Dendritic cell treated with granulocyte-macrophage colony-stimulating factor and Interleukin-4, amounts not matched to agents 40 ng/mL and 50 ng/mL, for 4 days (primary cell): ENCODE measurements at regions not wholly inside any gene's neighbourhood (a gene's known extent, or its start where the extent isn't known, plus 50 kb on each side); places are given as distances from the start of the nearest gene placed in this dataset.

Experiments
- H3K27ac Mint-ChIP-seq: one replicate; pipeline ENCODE4 v1.8.0; 2022; ENCODE audit warnings: mild to moderate bottlenecking, mixed read lengths
- H3K27me3 Mint-ChIP-seq: one replicate; pipeline ENCODE4 v1.8.0; 2022; ENCODE audit warnings: mild to moderate bottlenecking, mixed read lengths
- H3K36me3 Mint-ChIP-seq: one replicate; pipeline ENCODE4 v1.8.0; 2022; ENCODE audit warnings: low read depth, mixed read lengths
- H3K4me1 Mint-ChIP-seq: one replicate; pipeline ENCODE4 v1.8.0; 2022; ENCODE audit warnings: low read depth, mixed read lengths
- H3K4me3 Mint-ChIP-seq: one replicate; pipeline ENCODE4 v1.8.0; 2022; ENCODE audit warnings: mild to moderate bottlenecking, moderate library complexity, mixed read lengths
- H3K9me3 Mint-ChIP-seq: one replicate; pipeline ENCODE4 v1.8.0; 2022; ENCODE audit warnings: mixed read lengths
- intact Hi-C: fragments of 100-400 bp; cut with micrococcal nuclease; formaldehyde crosslinking; loops from one replicate; pipeline ENCODE4 v1.15.0; 2022

- Mint-ChIP-seq H3K4me3 (no peak overlapping the region), H3K27ac (no peak overlapping the region), H3K36me3 (no peaks in the 10 kb centered on the region), H3K27me3 (no peaks in the 10 kb centered on the region), H3K4me1 (no peaks in the 10 kb centered on the region), H3K9me3 (peaks cover 23% of the 10 kb centered on the region)
- intact Hi-C loops, result no loop called here
Observed at GRCh38 chr13:88183440-88183839, 512.3 kb downstream of the SLITRK5 start.

- Mint-ChIP-seq H3K9me3 (peaks cover 20% of the 10 kb centered on the region), H3K4me3 (no peak overlapping the region), H3K4me1 (no peaks in the 10 kb centered on the region), H3K36me3 (no peaks in the 10 kb centered on the region), H3K27ac (no peak overlapping the region), H3K27me3 (no peaks in the 10 kb centered on the region)
- intact Hi-C loops, result no loop called here
Observed at GRCh38 chr13:88188986-88189385, 517.8 kb downstream of the SLITRK5 start.

- H3K27ac Mint-ChIP-seq, result no peak overlapping the region
- H3K4me3 Mint-ChIP-seq, result no peak overlapping the region
Observed at GRCh38 chr13:88189728-88190127, 518.6 kb downstream of the SLITRK5 start.

GRCh38 chr13:88196106-88196505 lies 524.9 kb downstream of the SLITRK5 start:
- Mint-ChIP-seq H3K4me3 (no peak overlapping the region), H3K9me3 (peaks cover 33% of the 10 kb centered on the region), H3K27ac (no peak overlapping the region), H3K27me3 (no peaks in the 10 kb centered on the region), H3K36me3 (no peaks in the 10 kb centered on the region), H3K4me1 (no peaks in the 10 kb centered on the region)
- intact Hi-C loops, result no loop called here

More at GRCh38 chr13:88189728-88190127, 518.6 kb downstream of the SLITRK5 start:
- intact Hi-C loops, result no loop called here
- Mint-ChIP-seq H3K27me3 (no peaks in the 10 kb centered on the region), H3K36me3 (no peaks in the 10 kb centered on the region), H3K4me1 (no peaks in the 10 kb centered on the region), H3K9me3 (peaks cover 18% of the 10 kb centered on the region)

- Mint-ChIP-seq H3K27ac (no peak overlapping the region), H3K27me3 (no peaks in the 10 kb centered on the region), H3K4me1 (no peaks in the 10 kb centered on the region), H3K4me3 (no peak overlapping the region), H3K36me3 (no peaks in the 10 kb centered on the region), H3K9me3 (peaks cover 22% of the 10 kb centered on the region)
- intact Hi-C loops, result no loop called here
Observed at GRCh38 chr13:88217372-88217771, 546.2 kb downstream of the SLITRK5 start.

- no peak overlapping the region for H3K27ac Mint-ChIP-seq
- H3K36me3 Mint-ChIP-seq, result no peaks in the 10 kb centered on the region
- no peak overlapping the region for H3K4me3 Mint-ChIP-seq
- no peaks in the 10 kb centered on the region for H3K4me1 Mint-ChIP-seq
- intact Hi-C loops, result no loop called here
- H3K27me3 Mint-ChIP-seq, result no peaks in the 10 kb centered on the region
- H3K9me3 Mint-ChIP-seq, result peaks cover 22% of the 10 kb centered on the region
Observed at GRCh38 chr13:88217883-88218282, 546.7 kb downstream of the SLITRK5 start.

- intact Hi-C loops, result no loop called here
- no peak overlapping the region for H3K4me3 Mint-ChIP-seq
- H3K4me1 Mint-ChIP-seq, result no peaks in the 10 kb centered on the region
Observed at GRCh38 chr13:88223958-88224357, 552.8 kb downstream of the SLITRK5 start.

GRCh38 chr13:88235441-88235840 lies 564.3 kb downstream of the SLITRK5 start:
- H3K4me3 Mint-ChIP-seq, result no peak overlapping the region
- no peak overlapping the region for H3K27ac Mint-ChIP-seq
- H3K9me3 Mint-ChIP-seq, result no peaks in the 10 kb centered on the region
- intact Hi-C loops, result no loop called here
- H3K4me1 Mint-ChIP-seq, result no peaks in the 10 kb centered on the region
- no peaks in the 10 kb centered on the region for H3K36me3 Mint-ChIP-seq
- H3K27me3 Mint-ChIP-seq, result no peaks in the 10 kb centered on the region

More at GRCh38 chr13:88223958-88224357, 552.8 kb downstream of the SLITRK5 start:
- Mint-ChIP-seq H3K9me3 (peaks cover 22% of the 10 kb centered on the region), H3K27me3 (no peaks in the 10 kb centered on the region), H3K36me3 (no peaks in the 10 kb centered on the region), H3K27ac (no peak overlapping the region)

- Mint-ChIP-seq H3K4me1 (no peaks in the 10 kb centered on the region), H3K4me3 (no peak overlapping the region), H3K27ac (no peak overlapping the region), H3K9me3 (no peaks in the 10 kb centered on the region), H3K36me3 (no peaks in the 10 kb centered on the region), H3K27me3 (no peaks in the 10 kb centered on the region)
- intact Hi-C loops, result no loop called here
Observed at GRCh38 chr13:88246239-88246638, 575.1 kb downstream of the SLITRK5 start.

GRCh38 chr13:88248393-88248792 lies 577.2 kb downstream of the SLITRK5 start:
- Mint-ChIP-seq H3K9me3 (no peaks in the 10 kb centered on the region), H3K4me1 (no peaks in the 10 kb centered on the region), H3K27ac (no peak overlapping the region), H3K36me3 (no peaks in the 10 kb centered on the region), H3K4me3 (no peak overlapping the region), H3K27me3 (no peaks in the 10 kb centered on the region)
- intact Hi-C loops, result no loop called here

- no peak overlapping the region for H3K27ac Mint-ChIP-seq
- no peaks in the 10 kb centered on the region for H3K4me1 Mint-ChIP-seq
- H3K27me3 Mint-ChIP-seq, result no peaks in the 10 kb centered on the region
- H3K36me3 Mint-ChIP-seq, result no peaks in the 10 kb centered on the region
- peaks cover 19% of the 10 kb centered on the region for H3K9me3 Mint-ChIP-seq
- intact Hi-C loops, result no loop called here
- no peak overlapping the region for H3K4me3 Mint-ChIP-seq
Observed at GRCh38 chr13:88257706-88258105, 586.5 kb downstream of the SLITRK5 start.

GRCh38 chr13:88263808-88264207 lies 592.6 kb downstream of the SLITRK5 start:
- H3K27ac Mint-ChIP-seq, result no peak overlapping the region
- H3K4me1 Mint-ChIP-seq, result no peaks in the 10 kb centered on the region
- no peaks in the 10 kb centered on the region for H3K27me3 Mint-ChIP-seq
- H3K9me3 Mint-ChIP-seq, result peaks cover 13% of the 10 kb centered on the region
- H3K4me3 Mint-ChIP-seq, result no peak overlapping the region
- no peaks in the 10 kb centered on the region for H3K36me3 Mint-ChIP-seq
- intact Hi-C loops, result no loop called here

- peaks cover 82% of the 10 kb centered on the region for H3K9me3 Mint-ChIP-seq
- intact Hi-C loops, result no loop called here
- H3K4me1 Mint-ChIP-seq, result no peaks in the 10 kb centered on the region
- no peaks in the 10 kb centered on the region for H3K36me3 Mint-ChIP-seq
- H3K4me3 Mint-ChIP-seq, result no peak overlapping the region
- H3K27me3 Mint-ChIP-seq, result no peaks in the 10 kb centered on the region
- no peak overlapping the region for H3K27ac Mint-ChIP-seq
Observed at GRCh38 chr13:88281841-88282240, 610.7 kb downstream of the SLITRK5 start.

GRCh38 chr13:88285329-88285728 lies 614.2 kb downstream of the SLITRK5 start:
- Mint-ChIP-seq H3K4me1 (no peaks in the 10 kb centered on the region), H3K9me3 (peaks cover 72% of the 10 kb centered on the region), H3K36me3 (no peaks in the 10 kb centered on the region), H3K4me3 (no peak overlapping the region), H3K27me3 (no peaks in the 10 kb centered on the region), H3K27ac (no peak overlapping the region)
- intact Hi-C loops, result no loop called here

- H3K27me3 Mint-ChIP-seq, result no peaks in the 10 kb centered on the region
- H3K9me3 Mint-ChIP-seq, result peaks cover 69% of the 10 kb centered on the region
- no peak overlapping the region for H3K4me3 Mint-ChIP-seq
- H3K36me3 Mint-ChIP-seq, result no peaks in the 10 kb centered on the region
- no peak overlapping the region for H3K27ac Mint-ChIP-seq
- no peaks in the 10 kb centered on the region for H3K4me1 Mint-ChIP-seq
- intact Hi-C loops, result no loop called here
Observed at GRCh38 chr13:88288326-88288725, 617.2 kb downstream of the SLITRK5 start.
